NCI-H345 treated with DMSO at 0.1 percent for 48 hours (cell line): ENCODE measurements at regions not wholly inside any gene's neighbourhood (a gene's known extent, or its start where the extent isn't known, plus 50 kb on each side); places are given as distances from the start of the nearest gene placed in this dataset.
"Not testable (repeated sequence)": the region's sequence is repeated elsewhere in the genome, so short reads cannot be mapped to it uniquely, and the experiment has no call there.

Source experiments
- DNase-seq: peaks from one replicate; lab custom pipeline; 2025; ENCODE audit not compliant: unreplicated experiment; lab: John Stamatoyannopoulos, UW

DNA sequence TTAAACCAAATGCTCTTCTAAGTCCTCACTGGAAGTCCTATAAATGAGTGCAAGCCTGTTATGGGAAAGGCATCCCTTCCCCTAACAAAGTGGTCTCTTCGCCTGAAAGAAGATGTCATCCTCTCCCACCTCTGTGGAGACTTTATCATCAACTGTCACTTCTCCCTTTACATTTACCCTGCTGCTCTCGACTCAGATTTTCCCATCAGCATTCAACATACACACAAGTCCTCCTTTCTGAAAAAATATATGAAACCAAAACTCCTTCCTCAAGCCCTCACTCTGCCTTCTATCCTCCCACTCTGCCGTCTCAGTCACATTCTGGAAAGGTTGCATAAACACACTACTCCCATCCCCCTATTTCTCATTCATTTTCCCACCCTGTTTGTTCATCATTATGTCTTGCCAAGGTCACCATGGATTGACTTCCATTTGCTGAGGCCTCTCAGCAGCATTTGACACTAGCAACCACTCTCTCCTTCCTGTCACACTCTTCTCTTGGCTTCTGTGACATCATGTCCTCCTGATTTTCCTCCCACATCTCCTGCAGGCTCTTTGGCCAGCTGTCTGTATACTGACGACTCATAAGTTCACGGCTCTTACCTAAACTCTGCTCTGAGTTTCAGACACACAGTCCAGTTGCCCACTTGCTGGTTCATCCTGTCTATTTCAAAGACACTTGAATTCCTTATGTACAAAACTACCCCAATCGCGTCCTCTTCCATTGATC is 70.3 kb upstream of the SMAD3 start:
- no peak for DNase-seq

DNA sequence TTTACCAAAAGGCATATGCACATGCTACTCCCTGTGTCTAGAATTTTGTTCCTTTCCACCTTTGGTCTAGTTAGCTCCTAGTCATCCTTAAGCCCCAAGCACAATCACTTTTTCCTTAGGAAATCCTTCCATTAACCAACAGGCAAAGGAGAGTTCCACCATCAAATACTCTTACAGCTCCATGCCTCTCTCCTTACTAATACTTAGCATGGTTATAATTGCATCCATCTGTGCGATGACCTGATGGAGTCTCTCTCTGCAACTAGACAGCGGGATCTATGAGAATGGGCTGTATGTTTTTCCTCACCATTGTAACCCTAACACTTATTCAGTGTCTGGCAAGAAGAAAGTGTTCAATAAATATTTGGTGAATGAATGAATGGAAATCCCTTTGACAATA is 69.3 kb upstream of the SMAD3 start:
- no peak for DNase-seq

DNA sequence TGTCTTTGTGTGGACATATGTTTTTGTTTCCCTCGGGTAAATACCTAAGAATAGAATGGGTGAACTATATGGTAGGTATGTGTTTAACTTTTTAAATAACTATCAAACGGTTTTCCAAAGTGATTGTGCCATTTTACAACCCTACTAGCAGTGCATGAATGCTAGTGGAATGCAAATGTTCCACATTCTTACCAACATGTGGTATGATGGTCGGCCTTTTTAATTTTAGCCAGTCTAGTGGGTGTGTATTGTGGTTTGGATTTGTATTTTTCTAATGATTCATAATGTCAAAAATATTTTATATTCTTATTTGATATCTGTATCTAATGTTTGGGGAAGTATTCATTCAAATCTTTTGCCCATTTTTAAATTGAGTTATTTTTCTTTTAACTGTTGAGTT is 68.2 kb upstream of the SMAD3 start:
- DNase-seq: no peak

DNA sequence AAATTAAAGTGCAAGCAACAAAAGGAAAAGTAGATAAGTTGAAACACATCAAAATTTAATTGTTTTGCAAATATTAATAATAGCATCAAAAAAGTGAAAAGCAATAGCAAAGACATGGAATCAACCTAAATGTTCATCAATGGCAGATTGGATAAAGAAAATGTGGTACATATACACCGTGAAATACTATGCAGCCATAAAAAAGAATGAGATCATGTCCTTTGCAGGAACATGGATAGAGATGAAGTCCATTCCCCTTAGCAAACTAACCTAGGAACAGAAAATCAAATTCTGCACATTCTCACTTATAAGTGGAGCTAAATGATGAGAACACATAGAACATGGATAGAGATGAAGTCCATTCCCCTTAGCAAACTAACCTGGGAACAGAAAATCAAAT is 67.2 kb upstream of the SMAD3 start:
- not testable (repeated sequence) for DNase-seq

DNA sequence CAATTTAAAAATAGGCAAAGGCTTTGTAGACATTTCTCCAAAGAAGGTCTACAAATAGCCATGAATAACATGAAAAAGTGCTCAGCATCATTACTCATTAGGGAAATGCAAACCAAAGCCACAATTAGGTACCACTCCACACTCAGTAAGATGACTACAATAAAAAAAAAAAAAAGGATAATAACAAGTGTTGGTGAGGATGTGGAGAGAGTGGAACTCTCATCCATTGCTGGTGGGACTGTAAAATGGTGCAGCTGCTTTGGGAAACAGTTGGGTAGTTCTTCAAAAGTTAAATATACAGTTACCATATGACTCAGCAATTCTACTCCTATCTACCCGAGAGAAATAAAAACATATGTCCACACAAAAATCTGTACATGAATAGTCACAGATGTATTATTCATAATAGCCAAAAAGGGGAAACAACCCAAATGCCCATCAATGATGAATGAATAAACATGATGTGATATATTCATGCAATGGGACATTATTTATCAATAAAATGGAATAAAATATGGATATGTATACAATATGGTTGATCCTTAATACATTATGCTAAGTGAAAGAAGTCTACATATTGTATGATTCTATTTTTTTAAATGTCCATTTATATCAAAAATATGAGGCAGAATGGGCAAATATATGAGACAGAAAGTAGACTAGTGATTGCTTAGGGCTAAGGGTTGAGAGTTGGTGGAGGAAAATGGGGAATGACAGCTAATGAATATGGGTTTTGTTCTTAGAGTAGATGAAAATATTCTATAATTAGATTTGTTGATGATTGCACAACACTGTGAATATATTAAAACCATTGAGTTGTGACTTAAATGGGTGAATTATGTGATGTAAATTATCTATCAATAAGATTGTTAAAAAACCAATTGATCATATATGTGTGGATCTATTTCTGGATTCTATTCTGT is 66.1 kb upstream of the SMAD3 start:
- no peak for DNase-seq

DNA sequence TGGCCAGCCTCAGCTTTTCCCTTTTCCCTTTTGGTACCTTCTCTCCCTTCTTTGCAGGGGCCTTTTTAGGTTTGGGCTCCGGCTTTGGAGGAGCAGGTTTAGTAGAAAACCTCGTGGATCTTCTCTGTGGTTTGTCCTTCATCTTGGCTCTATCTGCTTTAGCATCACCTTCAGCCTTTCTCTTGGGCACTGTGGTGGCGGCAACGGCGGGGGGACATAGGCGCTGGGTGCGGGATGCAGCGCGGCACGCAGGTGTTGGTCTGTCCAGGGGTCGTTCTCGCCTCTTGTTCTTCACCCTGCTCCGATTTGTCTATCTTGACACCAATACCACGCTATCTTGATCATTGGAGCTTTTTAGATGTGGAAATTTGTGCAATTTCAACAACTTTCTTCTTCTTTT is 64.5 kb upstream of the SMAD3 start:
- no peak for DNase-seq

DNA sequence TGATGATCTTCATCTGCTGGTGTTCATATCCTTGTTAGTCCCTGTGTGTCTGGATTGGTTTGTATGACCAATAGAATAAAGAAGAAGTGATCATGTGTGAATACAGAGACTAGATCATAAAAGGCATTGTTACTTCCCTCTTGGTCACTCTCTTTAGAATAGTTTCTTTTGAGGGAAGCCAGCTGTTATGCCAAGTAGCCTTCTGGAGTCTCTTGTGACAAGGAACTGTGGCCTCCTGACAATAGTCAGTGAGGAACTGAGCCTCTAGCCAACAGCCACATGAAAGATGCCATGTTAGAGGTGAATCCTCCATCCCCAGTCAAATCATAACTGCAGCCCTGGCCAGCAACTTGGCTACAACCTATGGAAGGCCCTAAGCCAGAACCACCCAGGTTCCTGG is 63.0 kb upstream of the SMAD3 start:
- DNase-seq: no peak

DNA sequence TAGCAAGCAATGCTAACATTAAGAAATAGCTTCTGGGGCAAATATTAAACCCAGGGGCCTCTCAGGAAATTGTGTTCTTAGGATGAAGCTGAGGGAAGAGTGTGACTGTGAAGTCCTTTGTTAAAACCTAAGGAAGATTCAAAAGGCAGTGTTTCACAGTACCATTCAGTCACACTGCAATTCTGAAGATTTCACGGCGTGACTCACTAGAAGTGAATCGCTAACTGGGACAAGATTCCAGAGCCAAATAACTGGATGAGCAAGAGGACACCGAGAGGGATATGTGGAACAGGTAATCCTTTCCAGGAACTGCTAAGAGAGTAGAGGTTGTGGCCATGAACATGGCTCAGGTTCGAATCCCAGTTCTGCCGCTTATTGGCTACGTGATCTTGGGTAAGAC is 61.8 kb upstream of the SMAD3 start:
- no peak for DNase-seq

DNA sequence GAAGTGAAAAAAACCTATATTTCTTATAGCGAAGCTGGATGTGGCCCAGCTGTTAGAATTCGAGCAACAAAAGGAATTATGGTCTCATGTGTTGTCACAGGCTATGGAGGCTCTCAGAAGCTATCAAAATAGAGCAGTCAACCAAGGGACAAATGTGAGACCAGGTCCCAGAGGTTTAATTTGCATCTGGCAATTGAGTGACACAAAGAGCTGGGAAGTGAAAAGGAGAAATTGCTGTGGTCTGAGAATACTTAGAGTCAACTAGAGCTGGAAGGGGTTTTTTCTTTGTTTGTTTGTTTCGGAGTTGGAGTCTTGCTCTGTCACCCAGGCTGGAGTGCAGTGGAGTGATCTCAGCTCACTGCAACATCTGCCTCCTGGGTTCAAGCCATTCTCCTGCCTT is 61.3 kb upstream of the SMAD3 start:
- no peak for DNase-seq

DNA sequence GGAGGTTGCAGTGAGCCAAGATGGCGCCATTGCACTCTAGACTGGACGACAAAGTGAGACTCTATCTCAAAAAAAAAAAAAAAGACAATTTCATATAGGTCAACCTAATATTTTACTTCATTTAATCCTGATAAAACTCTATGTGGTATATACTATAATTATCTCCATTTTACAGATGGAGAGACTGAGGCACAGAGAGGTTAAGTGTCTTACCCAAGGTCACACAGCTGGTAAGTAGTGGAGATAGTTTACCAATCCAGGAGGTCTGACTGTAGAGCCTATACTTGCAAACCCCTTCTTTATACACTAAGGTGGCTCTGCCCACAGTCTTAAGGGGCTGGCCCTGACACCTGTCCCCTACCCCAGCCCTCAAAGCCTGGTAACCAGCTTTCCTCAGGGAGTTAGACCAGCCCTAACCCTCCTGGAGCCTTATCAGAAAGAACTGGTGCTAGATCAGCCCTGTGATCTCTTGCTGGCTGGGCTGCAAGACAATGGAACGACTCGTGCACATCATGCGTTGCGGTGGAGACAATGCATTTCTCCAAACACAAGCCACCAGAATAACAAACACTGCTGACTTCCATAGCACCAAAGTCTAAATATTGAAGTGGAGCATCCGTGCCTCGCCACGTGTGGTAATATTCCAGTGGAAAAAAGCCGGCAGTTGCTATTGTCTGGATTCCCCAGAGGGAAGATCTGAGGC is 60.0 kb upstream of the SMAD3 start:
- no peak for DNase-seq

DNA sequence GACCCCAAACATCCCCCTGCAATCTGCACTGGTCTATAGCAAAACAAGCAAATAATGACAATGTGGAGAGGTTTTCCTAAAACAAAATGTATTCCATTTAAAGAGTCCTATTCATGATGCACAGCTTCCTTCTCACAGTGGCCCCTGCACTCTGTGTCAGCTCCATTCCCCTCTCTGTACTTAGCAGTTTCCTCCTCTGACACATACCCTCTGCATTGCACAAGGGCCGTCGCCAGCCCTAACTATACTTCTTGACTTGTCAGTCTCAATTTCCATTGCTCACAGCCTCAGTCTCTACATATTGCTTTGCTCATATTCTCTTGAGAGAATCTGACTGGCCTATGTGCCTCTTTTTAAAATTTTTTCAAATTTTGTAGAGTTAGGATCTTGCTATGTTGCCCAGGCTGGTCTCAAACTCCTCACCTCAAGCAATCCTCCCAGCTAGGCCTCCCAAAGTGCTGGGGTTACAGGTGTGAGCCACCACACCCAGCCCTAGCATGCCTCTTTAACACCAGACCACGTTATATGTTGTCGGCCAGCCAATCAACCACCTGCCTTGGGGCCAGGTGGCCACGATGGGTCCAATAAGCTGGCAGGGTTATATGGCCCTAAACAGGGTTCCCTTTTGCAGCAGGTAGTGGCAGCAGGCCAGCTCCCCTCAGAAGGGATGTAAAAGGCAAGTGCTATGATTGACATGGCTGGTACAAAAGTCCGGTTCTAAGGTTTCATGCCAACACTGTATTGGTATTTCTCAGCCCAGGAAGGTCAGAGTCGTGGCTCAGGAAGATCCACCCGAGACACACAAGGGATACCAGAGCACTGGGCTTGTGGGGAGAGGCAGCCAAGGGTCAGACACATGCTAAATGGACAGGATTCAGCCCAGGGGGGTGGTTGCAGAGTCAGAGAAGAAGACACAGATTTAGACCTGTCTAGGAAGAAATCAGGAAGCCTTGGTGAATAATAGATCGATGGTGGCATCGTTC is 59.0 kb upstream of the SMAD3 start:
- no peak for DNase-seq

DNA sequence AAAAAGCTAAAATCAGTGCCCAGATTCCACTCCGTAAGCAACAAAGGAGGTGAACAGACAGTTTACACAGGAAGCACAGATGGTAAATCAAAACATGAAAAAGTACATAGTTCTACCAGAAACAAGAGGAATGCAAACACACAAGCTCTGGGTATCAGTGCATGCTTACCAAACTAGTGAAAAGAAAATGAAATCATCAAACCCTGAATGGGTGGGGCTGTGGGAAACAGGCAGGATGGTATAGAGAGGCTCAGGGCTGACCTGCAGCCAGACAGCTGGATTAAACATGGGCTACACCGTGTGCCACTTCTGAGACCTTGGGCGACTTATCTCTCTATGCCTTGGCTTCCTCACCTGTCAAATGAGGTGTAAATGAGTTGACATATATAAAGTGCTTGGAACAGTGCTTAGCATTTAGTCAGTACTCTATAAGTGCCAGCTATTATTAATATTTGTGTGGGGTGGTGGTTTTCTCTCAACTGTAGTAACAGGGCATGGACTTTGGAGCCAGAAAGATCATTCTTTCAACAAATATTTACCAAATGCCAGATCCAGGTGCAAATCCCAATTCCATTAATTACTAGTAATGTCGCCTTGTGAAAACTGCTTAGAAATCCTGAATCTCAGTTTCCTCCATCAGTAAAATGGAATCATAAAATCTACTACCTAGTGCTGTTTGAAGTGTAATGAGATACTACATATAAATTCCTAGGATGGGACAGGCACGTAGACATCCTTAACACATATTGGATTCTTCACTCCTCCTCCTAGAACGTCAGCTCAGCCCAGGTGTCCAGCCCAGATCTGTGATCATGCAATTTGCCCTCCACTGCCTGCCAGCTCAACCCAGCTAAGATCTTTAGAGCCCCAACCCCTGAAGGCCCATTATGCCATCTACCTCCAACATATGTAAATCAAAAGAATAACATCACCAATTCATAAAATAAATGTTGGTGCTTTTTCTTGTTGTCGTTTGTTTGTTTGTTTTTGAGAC is 55.5 kb upstream of the SMAD3 start:
- no peak for DNase-seq

DNA sequence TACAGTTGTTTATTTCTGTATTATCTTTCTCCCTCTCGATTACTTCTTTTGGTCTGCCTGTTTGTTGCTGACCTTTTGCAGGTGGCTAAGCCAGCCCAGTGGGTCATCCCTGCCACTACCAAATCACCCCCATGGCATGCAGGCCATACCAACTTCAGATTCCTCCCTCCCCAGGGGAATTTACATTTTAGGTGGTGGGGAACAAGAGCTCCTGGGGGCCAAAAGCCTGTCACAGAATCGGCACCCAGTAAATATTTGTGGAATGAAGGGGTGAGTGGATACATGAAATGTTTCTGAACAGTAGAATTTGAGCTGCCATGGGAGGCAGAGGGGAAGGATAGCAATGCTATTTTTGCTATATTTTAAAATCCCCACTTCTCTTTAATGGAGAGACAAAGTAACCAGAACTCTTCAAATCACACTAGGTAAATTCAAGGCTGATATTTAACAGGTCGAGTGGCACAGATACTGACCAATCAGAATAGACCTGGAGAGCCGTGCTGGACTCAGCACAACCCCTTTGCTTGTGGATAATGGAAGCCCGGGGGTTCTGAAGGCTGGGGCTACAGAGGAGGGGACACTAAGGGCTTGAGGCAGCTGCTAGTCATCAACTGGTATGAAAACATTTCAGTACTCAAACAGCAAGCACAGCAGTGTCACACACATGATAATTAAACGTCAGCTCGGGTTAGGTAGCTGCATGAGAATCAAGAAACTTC is 54.3 kb upstream of the SMAD3 start:
- no peak for DNase-seq

DNA sequence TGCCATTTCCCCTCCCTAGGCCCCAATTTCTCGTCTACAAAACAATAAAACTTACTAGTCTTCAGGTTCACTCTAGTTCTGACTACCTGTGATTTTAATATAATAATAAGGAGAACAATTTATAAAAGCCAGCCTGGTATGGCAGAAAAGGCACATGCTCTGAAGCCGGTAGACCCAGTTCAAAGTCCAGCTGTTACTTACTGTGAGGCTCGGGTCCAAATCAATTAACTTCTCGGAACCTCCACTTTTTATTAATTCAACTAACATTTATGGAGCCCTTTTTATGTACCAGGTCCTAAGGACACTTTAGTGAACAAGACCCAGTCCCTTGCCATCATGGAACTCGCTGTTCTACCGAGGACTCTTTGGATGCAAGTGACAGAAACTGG is 53.8 kb upstream of the SMAD3 start:
- DNase-seq: no peak

DNA sequence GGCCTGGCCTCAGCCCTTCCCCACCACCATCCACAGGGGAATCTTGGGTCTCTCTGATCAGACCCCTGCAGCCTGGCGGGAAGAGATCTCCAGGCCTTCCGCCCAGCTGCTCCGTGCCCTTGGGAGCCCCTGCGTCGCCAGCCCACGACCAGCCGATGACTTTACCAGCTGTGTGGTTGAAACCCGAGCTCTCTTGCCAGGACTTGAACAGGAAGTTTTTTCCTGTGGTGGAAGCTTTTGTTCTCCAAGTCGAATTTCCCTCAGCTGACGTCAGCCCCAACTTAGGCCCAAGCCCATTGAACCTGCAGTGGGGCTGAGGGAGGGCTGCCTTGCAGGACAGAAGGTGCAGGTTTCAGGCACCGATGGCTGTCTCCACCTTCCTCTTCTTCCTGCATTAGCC is 51.7 kb upstream of the SMAD3 start:
- DNase-seq: no peak
